ENCODE measurements at regions not wholly inside any gene's neighbourhood (a gene's known extent, or its start where the extent isn't known, plus 50 kb on each side); places are given as distances from the start of the nearest gene placed in this dataset.

DNA sequence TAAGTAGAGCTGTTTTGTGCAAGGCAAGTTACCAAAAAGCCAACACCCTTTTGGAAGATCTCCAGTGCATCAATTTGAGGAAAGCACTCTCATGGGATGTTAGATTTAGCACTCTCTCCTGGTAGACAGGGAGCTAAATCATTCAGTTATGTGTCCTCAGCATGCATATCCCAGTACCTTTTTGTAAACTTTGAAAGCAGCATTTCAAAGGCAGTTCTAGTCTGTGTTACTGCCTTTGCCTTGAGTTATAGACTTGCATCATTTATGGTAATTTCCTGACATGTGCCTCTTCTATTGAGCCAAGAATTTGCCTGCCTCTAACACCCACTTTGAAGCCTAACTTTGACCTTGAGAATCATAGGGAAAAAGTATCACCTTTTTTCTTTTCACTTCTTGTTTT is 120.6 kb downstream of the KIF4B start:
- H3K4me1 Mint-ChIP-seq, result peaks cover 8% of the 10 kb centered on the region

DNA sequence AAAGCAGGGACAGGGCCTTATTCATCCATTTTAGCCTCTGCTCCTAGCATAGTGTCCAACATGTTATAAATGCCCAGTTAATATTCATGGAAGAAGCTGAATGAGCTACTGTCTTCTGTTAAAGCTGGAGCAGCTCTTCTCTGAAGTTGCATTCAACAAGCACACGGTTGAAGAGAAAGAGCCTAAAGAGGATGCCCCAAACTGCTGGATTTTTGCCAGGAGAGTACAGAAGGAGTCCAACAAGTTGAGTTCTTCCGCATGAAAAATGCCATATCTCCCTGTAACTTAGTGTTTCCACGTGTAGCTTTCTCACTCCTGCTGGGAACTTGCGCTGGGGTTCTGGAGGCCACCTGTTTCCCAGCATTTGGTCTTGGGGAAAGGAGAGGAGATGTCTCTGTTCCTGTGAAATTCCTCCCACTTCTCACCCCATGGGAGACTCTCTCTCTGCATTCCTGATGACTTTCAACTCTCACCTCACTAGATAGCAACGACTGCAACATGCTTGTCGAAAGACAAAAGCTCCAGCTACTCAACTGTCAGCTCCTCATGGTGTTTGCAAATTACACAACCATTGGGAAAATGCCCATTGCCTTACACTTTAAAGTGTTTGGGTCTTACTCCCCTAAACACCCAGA is 122.8 kb downstream of the KIF4B start:
- ChIA-PET CTCF (interaction anchor here (0.7 kb wide), 3 partner anchors 8 to 168 kb away, joined by 3 to 4 read pairs (median 4); no protein-coding TSS in a partner anchor), POLR2A (interaction anchor here (0.6 kb wide), 2 partner anchors 93 to 485 kb away, joined by 3 read pairs; no protein-coding TSS in a partner anchor)
- TF ChIP-seq, protein P1, sequence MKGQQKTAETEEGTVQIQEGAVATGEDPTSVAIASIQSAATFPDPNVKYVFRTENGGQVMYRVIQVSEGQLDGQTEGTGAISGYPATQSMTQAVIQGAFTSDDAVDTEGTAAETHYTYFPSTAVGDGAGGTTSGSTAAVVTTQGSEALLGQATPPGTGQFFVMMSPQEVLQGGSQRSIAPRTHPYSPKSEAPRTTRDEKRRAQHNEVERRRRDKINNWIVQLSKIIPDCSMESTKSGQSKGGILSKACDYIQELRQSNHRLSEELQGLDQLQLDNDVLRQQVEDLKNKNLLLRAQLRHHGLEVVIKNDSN (CRISPR knock-in tag; IDR thresholded peaks at IDR 0.05), result no peak
- no peak for TF ChIP-seq ZNF121 (CRISPR knock-in tag; IDR thresholded peaks at IDR 0.05)
- TF ChIP-seq, protein P2, sequence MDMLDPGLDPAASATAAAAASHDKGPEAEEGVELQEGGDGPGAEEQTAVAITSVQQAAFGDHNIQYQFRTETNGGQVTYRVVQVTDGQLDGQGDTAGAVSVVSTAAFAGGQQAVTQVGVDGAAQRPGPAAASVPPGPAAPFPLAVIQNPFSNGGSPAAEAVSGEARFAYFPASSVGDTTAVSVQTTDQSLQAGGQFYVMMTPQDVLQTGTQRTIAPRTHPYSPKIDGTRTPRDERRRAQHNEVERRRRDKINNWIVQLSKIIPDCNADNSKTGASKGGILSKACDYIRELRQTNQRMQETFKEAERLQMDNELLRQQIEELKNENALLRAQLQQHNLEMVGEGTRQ (CRISPR knock-in tag; IDR thresholded peaks at IDR 0.05), result no peak
- TF ChIP-seq MYBL2 (CRISPR knock-in tag; IDR thresholded peaks at IDR 0.05), result no peak
- TF ChIP-seq, protein P3, sequence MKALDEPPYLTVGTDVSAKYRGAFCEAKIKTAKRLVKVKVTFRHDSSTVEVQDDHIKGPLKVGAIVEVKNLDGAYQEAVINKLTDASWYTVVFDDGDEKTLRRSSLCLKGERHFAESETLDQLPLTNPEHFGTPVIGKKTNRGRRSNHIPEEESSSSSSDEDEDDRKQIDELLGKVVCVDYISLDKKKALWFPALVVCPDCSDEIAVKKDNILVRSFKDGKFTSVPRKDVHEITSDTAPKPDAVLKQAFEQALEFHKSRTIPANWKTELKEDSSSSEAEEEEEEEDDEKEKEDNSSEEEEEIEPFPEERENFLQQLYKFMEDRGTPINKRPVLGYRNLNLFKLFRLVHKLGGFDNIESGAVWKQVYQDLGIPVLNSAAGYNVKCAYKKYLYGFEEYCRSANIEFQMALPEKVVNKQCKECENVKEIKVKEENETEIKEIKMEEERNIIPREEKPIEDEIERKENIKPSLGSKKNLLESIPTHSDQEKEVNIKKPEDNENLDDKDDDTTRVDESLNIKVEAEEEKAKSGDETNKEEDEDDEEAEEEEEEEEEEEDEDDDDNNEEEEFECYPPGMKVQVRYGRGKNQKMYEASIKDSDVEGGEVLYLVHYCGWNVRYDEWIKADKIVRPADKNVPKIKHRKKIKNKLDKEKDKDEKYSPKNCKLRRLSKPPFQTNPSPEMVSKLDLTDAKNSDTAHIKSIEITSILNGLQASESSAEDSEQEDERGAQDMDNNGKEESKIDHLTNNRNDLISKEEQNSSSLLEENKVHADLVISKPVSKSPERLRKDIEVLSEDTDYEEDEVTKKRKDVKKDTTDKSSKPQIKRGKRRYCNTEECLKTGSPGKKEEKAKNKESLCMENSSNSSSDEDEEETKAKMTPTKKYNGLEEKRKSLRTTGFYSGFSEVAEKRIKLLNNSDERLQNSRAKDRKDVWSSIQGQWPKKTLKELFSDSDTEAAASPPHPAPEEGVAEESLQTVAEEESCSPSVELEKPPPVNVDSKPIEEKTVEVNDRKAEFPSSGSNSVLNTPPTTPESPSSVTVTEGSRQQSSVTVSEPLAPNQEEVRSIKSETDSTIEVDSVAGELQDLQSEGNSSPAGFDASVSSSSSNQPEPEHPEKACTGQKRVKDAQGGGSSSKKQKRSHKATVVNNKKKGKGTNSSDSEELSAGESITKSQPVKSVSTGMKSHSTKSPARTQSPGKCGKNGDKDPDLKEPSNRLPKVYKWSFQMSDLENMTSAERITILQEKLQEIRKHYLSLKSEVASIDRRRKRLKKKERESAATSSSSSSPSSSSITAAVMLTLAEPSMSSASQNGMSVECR (CRISPR knock-in tag; IDR thresholded peaks at IDR 0.05; ENCODE audit: borderline replicate concordance), result no peak
- no peak for TF ChIP-seq RORB (CRISPR knock-in tag; IDR thresholded peaks at IDR 0.05)
- no peak for TF ChIP-seq HMGA2 (CRISPR knock-in tag; IDR thresholded peaks at IDR 0.05)
- TF ChIP-seq PRRX2 (CRISPR knock-in tag; IDR thresholded peaks at IDR 0.05), result no peak
- no peak for TF ChIP-seq TEAD1 (CRISPR knock-in tag; IDR thresholded peaks at IDR 0.05)
- TF ChIP-seq, protein P4, sequence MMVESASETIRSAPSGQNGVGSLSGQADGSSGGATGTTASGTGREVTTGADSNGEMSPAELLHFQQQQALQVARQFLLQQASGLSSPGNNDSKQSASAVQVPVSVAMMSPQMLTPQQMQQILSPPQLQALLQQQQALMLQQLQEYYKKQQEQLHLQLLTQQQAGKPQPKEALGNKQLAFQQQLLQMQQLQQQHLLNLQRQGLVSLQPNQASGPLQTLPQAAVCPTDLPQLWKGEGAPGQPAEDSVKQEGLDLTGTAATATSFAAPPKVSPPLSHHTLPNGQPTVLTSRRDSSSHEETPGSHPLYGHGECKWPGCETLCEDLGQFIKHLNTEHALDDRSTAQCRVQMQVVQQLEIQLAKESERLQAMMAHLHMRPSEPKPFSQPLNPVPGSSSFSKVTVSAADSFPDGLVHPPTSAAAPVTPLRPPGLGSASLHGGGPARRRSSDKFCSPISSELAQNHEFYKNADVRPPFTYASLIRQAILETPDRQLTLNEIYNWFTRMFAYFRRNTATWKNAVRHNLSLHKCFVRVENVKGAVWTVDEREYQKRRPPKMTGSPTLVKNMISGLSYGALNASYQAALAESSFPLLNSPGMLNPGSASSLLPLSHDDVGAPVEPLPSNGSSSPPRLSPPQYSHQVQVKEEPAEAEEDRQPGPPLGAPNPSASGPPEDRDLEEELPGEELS (CRISPR knock-in tag; IDR thresholded peaks at IDR 0.05), result no peak

More for the DNA sequence above, 120.6 kb downstream of the KIF4B start:
- no peak for DNase-seq (ENCODE audit: low spot score)
- no peaks in the 10 kb centered on the region for H3K36me3 Mint-ChIP-seq
- ATAC-seq, result no peak
- peaks cover 14% of the 10 kb centered on the region for H3K9me3 Mint-ChIP-seq
- ChIA-PET POLR2A (no interaction called here), CTCF (interaction anchor here (1.3 kb wide), 1 partner anchor 127 kb away, joined by 3 read pairs; no protein-coding TSS in a partner anchor)
- no peak for TF ChIP-seq SOX15 (CRISPR knock-in tag; IDR thresholded peaks at IDR 0.05)
- TF ChIP-seq EMX1 (CRISPR knock-in tag; IDR thresholded peaks at IDR 0.05), result no peak
- TF ChIP-seq, protein P5, sequence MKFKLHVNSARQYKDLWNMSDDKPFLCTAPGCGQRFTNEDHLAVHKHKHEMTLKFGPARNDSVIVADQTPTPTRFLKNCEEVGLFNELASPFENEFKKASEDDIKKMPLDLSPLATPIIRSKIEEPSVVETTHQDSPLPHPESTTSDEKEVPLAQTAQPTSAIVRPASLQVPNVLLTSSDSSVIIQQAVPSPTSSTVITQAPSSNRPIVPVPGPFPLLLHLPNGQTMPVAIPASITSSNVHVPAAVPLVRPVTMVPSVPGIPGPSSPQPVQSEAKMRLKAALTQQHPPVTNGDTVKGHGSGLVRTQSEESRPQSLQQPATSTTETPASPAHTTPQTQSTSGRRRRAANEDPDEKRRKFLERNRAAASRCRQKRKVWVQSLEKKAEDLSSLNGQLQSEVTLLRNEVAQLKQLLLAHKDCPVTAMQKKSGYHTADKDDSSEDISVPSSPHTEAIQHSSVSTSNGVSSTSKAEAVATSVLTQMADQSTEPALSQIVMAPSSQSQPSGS (CRISPR knock-in tag; IDR thresholded peaks at IDR 0.05; ENCODE audit: borderline replicate concordance, low read depth), result no peak
- no peak for TF ChIP-seq ZNF317 (CRISPR knock-in tag; IDR thresholded peaks at IDR 0.05; ENCODE audit: borderline replicate concordance, low read depth)
- no peak for TF ChIP-seq SMAD3 (CRISPR knock-in tag; IDR thresholded peaks at IDR 0.05; ENCODE audit: borderline replicate concordance)
- TF ChIP-seq, protein P6, sequence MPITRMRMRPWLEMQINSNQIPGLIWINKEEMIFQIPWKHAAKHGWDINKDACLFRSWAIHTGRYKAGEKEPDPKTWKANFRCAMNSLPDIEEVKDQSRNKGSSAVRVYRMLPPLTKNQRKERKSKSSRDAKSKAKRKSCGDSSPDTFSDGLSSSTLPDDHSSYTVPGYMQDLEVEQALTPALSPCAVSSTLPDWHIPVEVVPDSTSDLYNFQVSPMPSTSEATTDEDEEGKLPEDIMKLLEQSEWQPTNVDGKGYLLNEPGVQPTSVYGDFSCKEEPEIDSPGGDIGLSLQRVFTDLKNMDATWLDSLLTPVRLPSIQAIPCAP (CRISPR knock-in tag; IDR thresholded peaks at IDR 0.05), result no peak
- TF ChIP-seq, protein P7, sequence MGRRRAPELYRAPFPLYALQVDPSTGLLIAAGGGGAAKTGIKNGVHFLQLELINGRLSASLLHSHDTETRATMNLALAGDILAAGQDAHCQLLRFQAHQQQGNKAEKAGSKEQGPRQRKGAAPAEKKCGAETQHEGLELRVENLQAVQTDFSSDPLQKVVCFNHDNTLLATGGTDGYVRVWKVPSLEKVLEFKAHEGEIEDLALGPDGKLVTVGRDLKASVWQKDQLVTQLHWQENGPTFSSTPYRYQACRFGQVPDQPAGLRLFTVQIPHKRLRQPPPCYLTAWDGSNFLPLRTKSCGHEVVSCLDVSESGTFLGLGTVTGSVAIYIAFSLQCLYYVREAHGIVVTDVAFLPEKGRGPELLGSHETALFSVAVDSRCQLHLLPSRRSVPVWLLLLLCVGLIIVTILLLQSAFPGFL (CRISPR knock-in tag; IDR thresholded peaks at IDR 0.05; ENCODE audit: borderline replicate concordance), result no peak
- TF ChIP-seq, protein P8, sequence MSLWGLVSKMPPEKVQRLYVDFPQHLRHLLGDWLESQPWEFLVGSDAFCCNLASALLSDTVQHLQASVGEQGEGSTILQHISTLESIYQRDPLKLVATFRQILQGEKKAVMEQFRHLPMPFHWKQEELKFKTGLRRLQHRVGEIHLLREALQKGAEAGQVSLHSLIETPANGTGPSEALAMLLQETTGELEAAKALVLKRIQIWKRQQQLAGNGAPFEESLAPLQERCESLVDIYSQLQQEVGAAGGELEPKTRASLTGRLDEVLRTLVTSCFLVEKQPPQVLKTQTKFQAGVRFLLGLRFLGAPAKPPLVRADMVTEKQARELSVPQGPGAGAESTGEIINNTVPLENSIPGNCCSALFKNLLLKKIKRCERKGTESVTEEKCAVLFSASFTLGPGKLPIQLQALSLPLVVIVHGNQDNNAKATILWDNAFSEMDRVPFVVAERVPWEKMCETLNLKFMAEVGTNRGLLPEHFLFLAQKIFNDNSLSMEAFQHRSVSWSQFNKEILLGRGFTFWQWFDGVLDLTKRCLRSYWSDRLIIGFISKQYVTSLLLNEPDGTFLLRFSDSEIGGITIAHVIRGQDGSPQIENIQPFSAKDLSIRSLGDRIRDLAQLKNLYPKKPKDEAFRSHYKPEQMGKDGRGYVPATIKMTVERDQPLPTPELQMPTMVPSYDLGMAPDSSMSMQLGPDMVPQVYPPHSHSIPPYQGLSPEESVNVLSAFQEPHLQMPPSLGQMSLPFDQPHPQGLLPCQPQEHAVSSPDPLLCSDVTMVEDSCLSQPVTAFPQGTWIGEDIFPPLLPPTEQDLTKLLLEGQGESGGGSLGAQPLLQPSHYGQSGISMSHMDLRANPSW (CRISPR knock-in tag; conservative IDR thresholded peaks at IDR 0.05; ENCODE audit: low read depth), result no peak
- H3K4me3 Mint-ChIP-seq, result no peak overlapping the region
- no peak overlapping the region for H3K27ac Mint-ChIP-seq
- no peaks in the 10 kb centered on the region; the same call in none of the 2 replicates for H3K27me3 Mint-ChIP-seq (ENCODE audit: low read depth)

More for the DNA sequence above, 122.8 kb downstream of the KIF4B start:
- ATAC-seq, result no peak
- Mint-ChIP-seq H3K27me3 (ENCODE audit: low read depth) (no peaks in the 10 kb centered on the region; the same call in none of the 2 replicates), H3K4me3 (no peak overlapping the region), H3K36me3 (no peaks in the 10 kb centered on the region), H3K9me3 (peaks cover 14% of the 10 kb centered on the region), H3K27ac (no peak overlapping the region), H3K4me1 (peaks cover 18% of the 10 kb centered on the region)
- no peak for DNase-seq (ENCODE audit: low spot score)
